Stimulated activated CD4-positive, alpha-beta T cell treated with anti-CD3 and anti-CD28 coated beads, Interleukin-2, amount 100 ng/mL, for 24 hours (primary cell): ENCODE measurements at regions not wholly inside any gene's neighbourhood (a gene's known extent, or its start where the extent isn't known, plus 50 kb on each side); places are given as distances from the start of the nearest gene placed in this dataset.

ENCODE experiments used
- DNase-seq, 2 donors: peaks; one replicate each; pipeline ENCODE4 v3.0.0-alpha.2; 2020

GRCh38 chr2:3138621-3139020 lies 239.0 kb downstream of the EIPR1 start:
- DNase-seq, result no peak

DNA sequence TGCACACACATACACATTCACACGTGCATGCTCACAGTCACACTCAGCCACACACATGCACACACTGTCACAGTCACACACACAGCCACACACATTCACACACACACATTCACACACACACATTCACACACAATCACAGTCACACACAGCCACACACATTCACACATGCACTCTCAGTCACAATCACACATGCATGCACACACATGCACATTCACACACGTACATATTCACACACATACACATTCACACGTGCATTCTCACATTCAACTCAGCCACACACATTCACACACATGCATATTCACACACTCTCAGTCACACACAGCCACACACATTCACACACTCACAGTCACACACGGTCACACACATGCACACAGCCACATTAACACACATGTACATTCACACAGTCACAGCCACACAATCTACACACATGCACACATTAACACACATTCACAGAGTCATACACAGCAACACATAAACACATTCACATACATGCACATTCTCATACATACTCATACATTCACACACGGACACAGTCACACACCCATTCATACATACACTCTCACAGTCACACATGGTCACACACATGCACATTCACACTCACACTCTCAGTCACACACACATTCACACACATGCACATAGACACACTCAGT lies 239.8 kb downstream of the EIPR1 start:
- DNase-seq, result no peak

- no peak for DNase-seq
Measured at GRCh38 chr2:3135676-3136075, 241.9 kb downstream of the EIPR1 start.

DNA sequence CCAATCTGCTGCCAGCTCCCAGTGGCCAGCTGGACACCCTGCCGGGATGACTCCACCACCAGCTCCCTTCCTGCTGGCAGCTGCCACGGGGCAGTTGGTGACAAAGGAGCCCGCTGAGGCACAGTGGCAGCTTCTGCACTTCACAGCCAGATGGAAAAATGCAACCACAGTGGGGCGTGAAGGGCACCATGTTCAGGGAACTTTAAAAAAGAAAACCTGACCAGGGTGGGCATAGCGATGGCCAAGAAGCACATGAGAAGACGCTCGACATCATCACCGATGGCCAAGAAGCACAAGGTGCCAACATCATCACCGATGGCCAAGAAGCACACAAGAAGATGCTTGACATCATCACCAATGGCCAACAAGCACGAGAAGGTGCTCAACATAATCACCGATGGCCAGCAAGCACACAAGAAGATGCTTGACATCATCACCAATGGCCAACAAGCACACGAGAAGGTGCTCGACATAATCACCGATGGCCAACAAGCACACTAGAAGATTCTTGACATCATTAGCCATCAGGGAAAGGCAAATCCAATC lies 243.5 kb downstream of the EIPR1 start:
- DNase-seq, result no peak

DNA sequence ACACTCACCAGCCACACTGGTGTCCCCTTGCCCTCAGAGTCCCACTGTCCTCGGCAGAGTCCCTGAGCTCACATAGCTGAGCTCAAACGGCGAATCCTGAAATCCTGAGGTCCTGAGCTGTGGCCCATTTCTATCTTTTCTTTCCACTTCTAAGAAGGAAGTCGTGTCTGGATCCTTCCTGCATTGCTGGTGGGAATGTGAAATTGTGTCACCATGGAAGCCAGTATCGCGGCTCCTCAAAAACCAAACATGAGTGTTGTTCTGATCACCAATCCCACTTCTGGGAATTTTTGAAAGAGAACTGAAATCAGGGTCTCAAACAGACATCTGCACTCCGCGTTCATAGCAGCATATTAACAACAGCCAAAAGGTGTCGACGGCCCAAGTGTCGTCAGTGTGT lies 244.7 kb downstream of the EIPR1 start:
- DNase-seq, result no peak

- DNase-seq, result no peak
Measured at GRCh38 chr2:3132466-3132865, 245.2 kb downstream of the EIPR1 start.

- DNase-seq, result no peak
Measured at GRCh38 chr2:3131636-3132326, 245.8 kb downstream of the EIPR1 start.

DNA sequence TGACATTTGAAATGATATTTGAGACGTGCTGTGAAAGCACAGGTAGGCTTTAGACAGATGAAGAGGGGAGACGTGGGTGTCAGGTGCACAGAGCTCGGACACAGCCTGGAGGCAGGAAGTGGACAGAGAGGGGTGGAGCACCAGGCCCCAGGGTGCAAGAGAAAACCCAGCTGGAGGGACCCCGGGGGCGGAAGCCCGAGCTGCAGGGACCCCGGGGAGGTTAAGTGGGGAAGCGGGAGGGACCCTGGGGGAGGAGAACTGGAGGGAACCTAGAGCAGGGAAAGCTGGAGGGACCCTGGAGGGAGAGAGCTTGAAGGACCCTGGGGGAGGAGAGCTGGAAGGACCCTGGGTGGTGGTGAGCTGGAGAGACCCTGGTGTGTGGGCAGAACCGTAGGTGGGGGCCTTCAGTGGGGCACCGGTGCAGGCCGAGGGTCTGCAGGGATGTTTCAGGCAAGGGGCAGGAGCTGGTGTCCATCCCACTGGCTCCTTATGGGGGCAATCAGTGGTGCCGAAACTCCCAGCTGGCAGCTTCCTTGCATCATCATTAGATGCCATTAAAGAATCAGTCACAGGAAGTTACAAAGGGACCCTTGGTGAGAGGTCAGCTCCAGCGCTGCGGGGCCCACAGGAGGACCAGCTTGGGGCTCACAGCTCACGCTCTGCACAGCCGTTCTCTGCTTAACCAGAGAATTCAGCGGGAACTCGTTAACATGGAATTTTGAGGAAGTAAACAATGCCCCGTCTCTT lies 246.6 kb downstream of the EIPR1 start:
- DNase-seq, result no peak

GRCh38 chr2:3130444-3130843 lies 247.2 kb downstream of the EIPR1 start:
- DNase-seq, result no peak

- DNase-seq, result no peak
Measured at GRCh38 chr2:3129867-3130266, 247.8 kb downstream of the EIPR1 start.

DNA sequence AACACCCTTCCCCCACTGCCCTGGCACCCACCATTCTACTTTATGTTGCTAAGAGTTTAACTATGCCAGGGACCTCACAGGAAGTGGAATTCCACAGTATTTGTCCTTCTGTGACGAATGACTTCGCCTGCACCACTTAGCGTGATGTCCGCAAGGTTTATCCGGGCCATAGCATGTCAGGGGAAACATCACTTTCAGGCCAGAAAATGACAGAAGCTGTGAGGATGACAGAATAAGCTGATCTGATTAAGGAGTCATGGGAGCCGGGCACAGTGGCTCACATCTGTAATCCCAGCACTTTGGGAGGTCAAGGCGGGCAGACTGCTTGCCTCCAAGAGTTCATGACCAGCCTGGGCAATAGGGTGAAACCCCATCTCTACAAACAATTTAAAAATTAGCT lies 248.8 kb downstream of the EIPR1 start:
- DNase-seq, result no peak

DNA sequence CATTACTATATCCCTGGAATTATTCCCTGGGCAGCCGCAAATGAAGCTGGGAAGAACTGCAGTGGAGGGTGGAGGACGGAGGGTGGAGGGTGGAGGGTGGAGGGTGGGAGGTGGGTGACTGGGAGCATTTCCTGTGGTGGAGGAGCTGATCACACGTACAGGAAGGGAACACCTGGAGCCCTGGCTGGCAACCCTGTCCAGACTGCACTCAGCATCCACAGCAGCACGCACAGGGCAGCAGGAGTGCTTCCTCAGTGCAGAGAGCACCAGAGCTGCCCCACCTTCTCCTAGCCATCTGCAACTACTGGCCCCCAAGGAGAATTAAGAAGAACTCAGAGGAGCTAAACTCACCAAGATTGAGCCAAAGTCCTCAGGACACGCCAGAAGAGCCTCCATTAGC lies 249.9 kb downstream of the EIPR1 start:
- no peak for DNase-seq

GRCh38 chr2:3126911-3127621 lies 250.6 kb downstream of the EIPR1 start:
- DNase-seq, result no peak

GRCh38 chr2:3126171-3126910 lies 251.3 kb downstream of the EIPR1 start:
- DNase-seq, result no peak

- no peak for DNase-seq
Measured at GRCh38 chr2:3125761-3126130, 251.9 kb downstream of the EIPR1 start.

DNA sequence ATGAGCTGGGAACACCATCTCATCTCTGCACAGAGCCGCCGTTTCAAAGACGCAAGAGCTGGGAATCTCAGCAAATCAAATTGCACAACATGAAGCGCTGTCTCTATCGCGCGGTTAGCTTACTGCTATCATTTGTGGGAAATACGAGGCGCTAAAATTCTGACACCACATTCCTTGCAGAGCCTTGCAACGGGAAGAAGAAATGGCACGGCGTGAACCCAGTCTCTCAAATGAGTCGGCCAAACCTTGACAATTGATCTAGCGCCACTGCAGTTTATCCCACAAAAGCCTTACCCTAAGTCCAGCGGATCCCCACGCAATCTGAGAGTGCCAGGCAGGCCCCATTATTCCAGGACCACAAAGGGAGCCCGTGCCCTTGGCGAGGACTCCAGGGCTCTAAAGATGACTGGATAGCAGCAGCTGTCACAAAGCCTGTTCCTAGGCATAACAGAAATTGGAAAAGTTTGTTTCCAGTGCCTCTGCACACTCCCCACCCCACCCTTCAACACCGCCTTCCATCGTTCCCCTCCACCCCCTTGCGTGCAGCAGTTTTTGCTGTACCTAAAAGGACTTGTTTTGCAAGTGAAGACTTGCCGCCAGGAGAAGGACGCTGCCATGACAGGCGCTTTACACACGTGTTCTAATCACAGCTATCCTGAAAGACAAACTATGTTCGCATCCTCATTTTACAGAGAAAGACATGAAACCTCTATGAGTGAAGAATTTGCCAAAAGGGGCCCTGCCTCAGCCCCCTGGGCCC lies 252.4 kb downstream of the EIPR1 start:
- DNase-seq, result no peak

DNA sequence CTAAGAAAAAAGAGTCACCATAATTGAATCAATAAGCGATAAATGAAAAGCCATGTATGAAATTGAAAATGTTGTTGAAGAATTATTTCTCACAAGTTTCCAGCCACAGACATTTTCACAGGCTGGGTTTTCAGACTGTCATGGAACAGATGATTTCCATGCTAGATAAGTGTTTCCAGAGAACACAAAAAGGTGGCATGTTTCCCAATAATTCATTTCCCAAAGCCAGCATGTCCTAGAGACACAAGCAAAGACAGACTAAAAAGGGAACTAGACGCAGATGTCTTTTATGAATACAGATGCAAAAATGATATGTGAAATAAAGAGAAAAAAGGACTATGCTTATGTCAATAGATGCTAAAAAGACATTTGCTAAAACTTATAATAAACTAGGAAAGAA lies 255.1 kb downstream of the EIPR1 start:
- DNase-seq, result no peak

- DNase-seq, result no peak
Measured at GRCh38 chr2:3121601-3122000, 256.0 kb downstream of the EIPR1 start.

GRCh38 chr2:3117650-3118216 lies 259.9 kb downstream of the EIPR1 start:
- no peak for DNase-seq

DNA sequence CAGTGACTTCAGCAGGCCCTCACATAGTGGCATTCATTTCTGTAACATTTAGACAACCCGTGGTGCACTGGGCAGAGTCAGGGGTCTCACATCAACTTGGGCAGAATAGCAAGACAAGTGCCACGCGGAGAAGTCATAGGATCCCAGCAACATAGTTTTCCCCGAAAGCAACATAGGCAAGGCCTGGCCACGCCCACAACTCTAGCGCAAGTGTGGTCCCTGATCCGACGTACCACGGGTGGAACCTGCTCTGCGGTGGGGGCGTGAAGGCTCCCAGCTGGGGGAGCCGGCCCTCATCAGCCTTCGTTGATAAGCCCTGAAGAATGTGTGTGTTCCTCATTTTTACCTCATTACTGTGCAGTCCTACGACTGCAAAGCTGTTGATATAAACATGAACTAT lies 261.2 kb downstream of the EIPR1 start:
- peak in 1 of 2 donors; percentile 7 for DNase-seq

GRCh38 chr2:3115301-3116042 lies 262.1 kb downstream of the EIPR1 start:
- no peak for DNase-seq
